SK-N-SH treated with all-trans-retinoic acid at 6 μM for 48 hours (cell line): ENCODE measurements at regions not wholly inside any gene's neighbourhood (a gene's known extent, or its start where the extent isn't known, plus 50 kb on each side); places are given as distances from the start of the nearest gene placed in this dataset.

Experiments used
- ARNTL ChIP-seq: fragments of 450-650 bp; formaldehyde crosslinking; IDR thresholded peaks from 2 replicates; pipeline ENCODE4 v1.5.0; 2020; ENCODE audit warnings: low read depth, mild to moderate bottlenecking, moderate library complexity, borderline replicate concordance
- BACH2 ChIP-seq: fragments of 250-450 bp; sonication (Bioruptor Pico); IDR thresholded peaks from 2 replicates; pipeline ENCODE4 v1.9.0; 2021; ENCODE audit warnings: mild to moderate bottlenecking, borderline replicate concordance
- OSR1 ChIP-seq: fragments of 250-450 bp; sonication (Bioruptor Pico); IDR thresholded peaks from 2 replicates; pipeline ENCODE4 v1.8.0; 2022; ENCODE audit warnings: moderate library complexity, mild to moderate bottlenecking, inconsistent platforms
- PPARA ChIP-seq: fragments of 250-450 bp; sonication (Bioruptor Pico); IDR thresholded peaks from 2 replicates; pipeline ENCODE4 v1.5.0; 2020; ENCODE audit warnings: mild to moderate bottlenecking, borderline replicate concordance
- RARB ChIP-seq: fragments of 250-450 bp; sonication (Bioruptor Pico); IDR thresholded peaks from 2 replicates; pipeline ENCODE4 v1.8.0; 2021; ENCODE audit warnings: mild to moderate bottlenecking, moderate library complexity
- TOX ChIP-seq: fragments of 250-450 bp; sonication (Bioruptor Pico); IDR thresholded peaks from 2 replicates; pipeline ENCODE4 v1.8.0; 2021; ENCODE audit warnings: mild to moderate bottlenecking, moderate library complexity, borderline replicate concordance
- ZC3H10 ChIP-seq: fragments of 250-450 bp; sonication (Bioruptor Pico); IDR thresholded peaks from 2 replicates; pipeline ENCODE4 v1.5.1; 2021; ENCODE audit warnings: mild to moderate bottlenecking, moderate library complexity
- ZNF8 ChIP-seq: fragments of 450-650 bp; formaldehyde crosslinking; IDR thresholded peaks from 2 replicates; pipeline ENCODE4 v1.5.0; 2020; ENCODE audit warnings: mild to moderate bottlenecking, moderate library complexity
- TF ChIP-seq, protein P1 (sequence below): fragments of 250-450 bp; sonication (Bioruptor Pico); IDR thresholded peaks from 2 replicates; pipeline ENCODE4 v1.8.0; 2021; ENCODE audit warnings: low read depth, mild to moderate bottlenecking, moderate library complexity, borderline replicate concordance
- TF ChIP-seq, protein P2 (sequence below): fragments of 250-450 bp; sonication (Bioruptor Pico); IDR thresholded peaks from 2 replicates; pipeline ENCODE4 v1.8.0; 2020; ENCODE audit warnings: mild to moderate bottlenecking, moderate library complexity, borderline replicate concordance
- TF ChIP-seq, protein P3 (sequence below): fragments of 250-450 bp; sonication (Bioruptor Pico); IDR thresholded peaks from 2 replicates; pipeline ENCODE4 v1.5.1; 2020; ENCODE audit warnings: low read depth, mild to moderate bottlenecking, moderate library complexity

DNA sequence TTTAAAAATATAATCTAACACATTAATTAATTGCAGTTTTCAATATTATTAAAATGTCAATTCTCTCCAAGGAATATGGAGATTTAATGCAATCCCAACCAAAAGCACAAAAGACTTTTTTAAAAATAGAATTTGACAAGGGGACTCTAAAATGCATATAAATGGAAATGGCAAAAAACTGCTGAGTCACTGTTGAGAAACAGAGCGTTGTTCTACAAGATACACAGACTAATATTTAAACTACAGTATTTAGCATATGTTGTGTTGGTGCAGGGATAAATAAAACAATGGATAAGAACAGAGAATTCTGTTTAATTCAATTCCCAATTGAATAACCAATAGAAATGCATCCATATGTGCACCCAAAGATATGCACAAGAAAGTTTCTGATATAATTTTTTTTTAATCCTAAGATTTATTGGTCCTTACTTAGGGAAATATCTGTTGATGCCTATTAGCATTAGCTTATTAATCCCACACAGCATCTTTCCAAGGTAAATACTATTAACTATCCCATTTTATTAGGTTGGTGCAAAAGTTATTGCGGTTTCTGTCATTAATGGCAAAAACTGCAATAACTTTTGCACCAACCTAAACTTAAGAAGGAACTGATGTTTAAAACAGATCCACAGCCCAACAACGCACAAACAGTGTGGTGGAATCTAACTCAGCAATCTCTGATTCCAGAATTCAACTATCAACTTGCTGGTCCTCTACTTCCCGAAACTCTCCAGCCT, 86.8 kb upstream of the VEGFC start:
- TF ChIP-seq OSR1 (CRISPR knock-in tag) (no peak), BACH2 (CRISPR knock-in tag) (no peak), TOX (CRISPR knock-in tag) (no peak), ZNF8 (CRISPR knock-in tag) (no peak), PPARA (CRISPR knock-in tag) (no peak), RARB (no peak), ZC3H10 (no peak), ARNTL (CRISPR knock-in tag) (no peak)
- TF ChIP-seq, protein P1, sequence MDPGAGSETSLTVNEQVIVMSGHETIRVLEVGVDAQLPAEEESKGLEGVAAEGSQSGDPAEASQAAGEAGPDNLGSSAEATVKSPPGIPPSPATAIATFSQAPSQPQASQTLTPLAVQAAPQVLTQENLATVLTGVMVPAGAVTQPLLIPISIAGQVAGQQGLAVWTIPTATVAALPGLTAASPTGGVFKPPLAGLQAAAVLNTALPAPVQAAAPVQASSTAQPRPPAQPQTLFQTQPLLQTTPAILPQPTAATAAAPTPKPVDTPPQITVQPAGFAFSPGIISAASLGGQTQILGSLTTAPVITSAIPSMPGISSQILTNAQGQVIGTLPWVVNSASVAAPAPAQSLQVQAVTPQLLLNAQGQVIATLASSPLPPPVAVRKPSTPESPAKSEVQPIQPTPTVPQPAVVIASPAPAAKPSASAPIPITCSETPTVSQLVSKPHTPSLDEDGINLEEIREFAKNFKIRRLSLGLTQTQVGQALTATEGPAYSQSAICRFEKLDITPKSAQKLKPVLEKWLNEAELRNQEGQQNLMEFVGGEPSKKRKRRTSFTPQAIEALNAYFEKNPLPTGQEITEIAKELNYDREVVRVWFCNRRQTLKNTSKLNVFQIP (CRISPR knock-in tag) = no peak
- TF ChIP-seq, protein P2, sequence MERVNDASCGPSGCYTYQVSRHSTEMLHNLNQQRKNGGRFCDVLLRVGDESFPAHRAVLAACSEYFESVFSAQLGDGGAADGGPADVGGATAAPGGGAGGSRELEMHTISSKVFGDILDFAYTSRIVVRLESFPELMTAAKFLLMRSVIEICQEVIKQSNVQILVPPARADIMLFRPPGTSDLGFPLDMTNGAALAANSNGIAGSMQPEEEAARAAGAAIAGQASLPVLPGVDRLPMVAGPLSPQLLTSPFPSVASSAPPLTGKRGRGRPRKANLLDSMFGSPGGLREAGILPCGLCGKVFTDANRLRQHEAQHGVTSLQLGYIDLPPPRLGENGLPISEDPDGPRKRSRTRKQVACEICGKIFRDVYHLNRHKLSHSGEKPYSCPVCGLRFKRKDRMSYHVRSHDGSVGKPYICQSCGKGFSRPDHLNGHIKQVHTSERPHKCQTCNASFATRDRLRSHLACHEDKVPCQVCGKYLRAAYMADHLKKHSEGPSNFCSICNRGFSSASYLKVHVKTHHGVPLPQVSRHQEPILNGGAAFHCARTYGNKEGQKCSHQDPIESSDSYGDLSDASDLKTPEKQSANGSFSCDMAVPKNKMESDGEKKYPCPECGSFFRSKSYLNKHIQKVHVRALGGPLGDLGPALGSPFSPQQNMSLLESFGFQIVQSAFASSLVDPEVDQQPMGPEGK = no peak
- TF ChIP-seq, protein P3, sequence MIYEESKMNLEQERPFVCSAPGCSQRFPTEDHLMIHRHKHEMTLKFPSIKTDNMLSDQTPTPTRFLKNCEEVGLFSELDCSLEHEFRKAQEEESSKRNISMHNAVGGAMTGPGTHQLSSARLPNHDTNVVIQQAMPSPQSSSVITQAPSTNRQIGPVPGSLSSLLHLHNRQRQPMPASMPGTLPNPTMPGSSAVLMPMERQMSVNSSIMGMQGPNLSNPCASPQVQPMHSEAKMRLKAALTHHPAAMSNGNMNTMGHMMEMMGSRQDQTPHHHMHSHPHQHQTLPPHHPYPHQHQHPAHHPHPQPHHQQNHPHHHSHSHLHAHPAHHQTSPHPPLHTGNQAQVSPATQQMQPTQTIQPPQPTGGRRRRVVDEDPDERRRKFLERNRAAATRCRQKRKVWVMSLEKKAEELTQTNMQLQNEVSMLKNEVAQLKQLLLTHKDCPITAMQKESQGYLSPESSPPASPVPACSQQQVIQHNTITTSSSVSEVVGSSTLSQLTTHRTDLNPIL = no peak
